CD14-positive monocyte (primary cell): ENCODE measurements at regions not wholly inside any gene's neighbourhood (a gene's known extent, or its start where the extent isn't known, plus 50 kb on each side); places are given as distances from the start of the nearest gene placed in this dataset.

Experiments used
- DNase-seq, 3 donors: peaks; one replicate each; pipeline ENCODE4 v3.0.0-alpha.2; 2011 to 2022
- H2AFZ ChIP-seq: 2 replicates; pipeline ENCODE4 v1.6.0; 2012; ENCODE audit warnings: mild to moderate bottlenecking, low read depth, low read length, inconsistent platforms; ENCODE audit not compliant: insufficient read depth, poor library complexity, severe bottlenecking
- H3K27ac ChIP-seq, 2 donors: 1 replicate in 1 of 2; 2 replicates in 1 of 2; pipeline ENCODE4 v1.5.1; 2012 to 2013; ENCODE audit warnings: low read length in 2 of 2, control low read depth in 1 of 2, inconsistent platforms in 1 of 2, low read depth in 1 of 2, mild to moderate bottlenecking in 1 of 2
- H3K27me3 ChIP-seq, 2 donors: one replicate each; pipeline versions ENCODE4 v1.6.0 to v1.6.1; 2011 to 2013; ENCODE audit warnings: low read length in 2 of 2; ENCODE audit not compliant: control insufficient read depth in 2 of 2, insufficient read depth in 2 of 2
- H3K36me3 ChIP-seq, 2 donors: replicated peaks in 1 of 2; 1 replicate in 1 of 2; 2 replicates in 1 of 2; pipeline versions ENCODE4 v1.5.1 to v1.6.1; 2012 to 2013; ENCODE audit warnings: low read length in 2 of 2, control low read depth in 1 of 2, inconsistent platforms in 1 of 2, mild to moderate bottlenecking in 1 of 2; ENCODE audit not compliant: insufficient read depth in 2 of 2, control insufficient read depth in 1 of 2
- H3K4me1 ChIP-seq, 2 donors: 1 replicate in 1 of 2; 2 replicates in 1 of 2; pipeline versions ENCODE4 v1.5.1 to v1.6.1; 2012 to 2013; ENCODE audit warnings: low read length in 2 of 2, control low read depth in 1 of 2, inconsistent platforms in 1 of 2, mild to moderate bottlenecking in 1 of 2, moderate library complexity in 1 of 2; ENCODE audit not compliant: insufficient read depth in 2 of 2, control insufficient read depth in 1 of 2
- H3K4me2 ChIP-seq: replicated peaks from 2 replicates; pipeline ENCODE3; 2012; ENCODE audit warnings: low read length, moderate library complexity, mild to moderate bottlenecking; ENCODE audit not compliant: poor library complexity, severe bottlenecking; ENCODE audit errors: extremely low read depth
- H3K4me3 ChIP-seq, 3 experiments: fragments of 200-600 bp in 1 of 3; sonication (generic) in 1 of 3; replicated peaks in 1 of 3; 1 replicate in 2 of 3; 2 replicates in 1 of 3; pipeline ENCODE4 v1.5.1; 2011 to 2013; ENCODE audit warnings: low read length in 3 of 3, mild to moderate bottlenecking in 3 of 3, control low read depth in 2 of 3, low read depth in 2 of 3, inconsistent platforms in 1 of 3, moderate library complexity in 1 of 3
- H3K79me2 ChIP-seq: 2 replicates; pipeline ENCODE4 v1.6.0; 2012; ENCODE audit warnings: mild to moderate bottlenecking, control low read depth, inconsistent platforms, low read length, moderate library complexity; ENCODE audit not compliant: insufficient read depth
- H3K9ac ChIP-seq: 2 replicates; pipeline ENCODE4 v1.6.0; 2017; ENCODE audit warnings: low read length, mild to moderate bottlenecking; ENCODE audit not compliant: insufficient read depth, poor library complexity, severe bottlenecking
- H3K9me3 ChIP-seq, 2 donors: replicated peaks in 1 of 2; 1 replicate in 1 of 2; 2 replicates in 1 of 2; pipeline versions ENCODE4 v1.5.1 to v1.6.1; 2012 to 2013; ENCODE audit warnings: low read length in 2 of 2, control low read depth in 1 of 2; ENCODE audit not compliant: control insufficient read depth in 1 of 2, insufficient read depth in 1 of 2
- H4K20me1 ChIP-seq: 2 replicates; pipeline ENCODE4 v1.6.0; 2012; ENCODE audit warnings: mild to moderate bottlenecking, low read length, control low read depth, moderate library complexity; ENCODE audit not compliant: insufficient read depth
- H3K27ac Mint-ChIP-seq, 7 donors: one replicate each; pipeline ENCODE4 v1.8.0; 2020; ENCODE audit warnings: mild to moderate bottlenecking in 7 of 7, mixed read lengths in 7 of 7, moderate library complexity in 6 of 7, inconsistent platforms in 2 of 7
- H3K27me3 Mint-ChIP-seq, 3 donors: one replicate each; pipeline ENCODE4 v1.8.0; 2021 to 2022; ENCODE audit warnings: low read depth in 3 of 3, mild to moderate bottlenecking in 3 of 3, mixed read lengths in 3 of 3, moderate library complexity in 3 of 3, inconsistent platforms in 1 of 3
- H3K36me3 Mint-ChIP-seq, 2 donors: one replicate each; pipeline ENCODE4 v1.8.0; 2020; ENCODE audit warnings: mixed read lengths in 2 of 2, inconsistent platforms in 1 of 2, mild to moderate bottlenecking in 1 of 2
- H3K4me1 Mint-ChIP-seq: one replicate; pipeline ENCODE4 v1.8.0; 2020; ENCODE audit warnings: mild to moderate bottlenecking, mixed read lengths
- H3K4me3 Mint-ChIP-seq, 2 donors: one replicate each; pipeline ENCODE4 v1.8.0; 2020; ENCODE audit warnings: mild to moderate bottlenecking in 2 of 2, mixed read lengths in 2 of 2, moderate library complexity in 1 of 2
- H3K9me3 Mint-ChIP-seq, 7 donors: one replicate each; pipeline ENCODE4 v1.8.0; 2020 to 2022; ENCODE audit warnings: mixed read lengths in 7 of 7, mild to moderate bottlenecking in 6 of 7, moderate library complexity in 6 of 7, inconsistent platforms in 2 of 7
- WGBS: methylation state at CpG from one replicate; pipeline ENCODE4 v1.1.5; 2013; ENCODE audit warnings: missing lambda C conversion rate; ENCODE audit not compliant: insufficient coverage; 5-methylcytosine and 5-hydroxymethylcytosine counted together
- intact Hi-C, 2 donors: fragments of 100-400 bp; cut with micrococcal nuclease; formaldehyde crosslinking; loops; one replicate each; pipeline versions ENCODE4 v1.15.0 to v1.15.1; 2023
- TF ChIP-seq, protein P1 (sequence below): fragments of 200-600 bp; IDR thresholded peaks from one replicate; pipeline ENCODE4 v1.8.0; 2022; ENCODE audit warnings: antibody characterized with exemption, mild to moderate bottlenecking

DNA sequence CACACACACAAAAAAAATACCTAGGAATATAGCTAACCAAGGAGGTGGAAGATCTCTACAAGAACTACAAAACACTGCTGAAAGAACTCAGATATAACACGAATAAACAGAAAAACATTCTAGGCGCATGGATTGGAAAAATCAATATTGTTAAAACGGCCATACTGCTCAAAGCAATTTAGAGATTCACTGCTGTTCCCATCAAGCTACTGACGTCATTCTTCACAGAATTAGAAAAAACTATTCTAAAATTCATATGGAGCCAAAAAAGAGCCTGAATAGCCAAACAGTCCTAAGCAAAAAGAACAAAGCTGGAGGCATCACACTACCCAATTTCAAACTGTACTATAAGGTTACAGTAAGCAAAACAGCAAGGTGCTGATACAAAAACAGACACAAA lies 390.2 kb downstream of the IDS start:
- Histone ChIP-seq H2AFZ (no peak overlapping the region), H3K4me2 (no peak overlapping the region), H3K27ac (no peak overlapping the region), H3K27me3 (no peaks in the 10 kb centered on the region), H3K4me3 (no peak overlapping the region), H3K79me2 (no peaks in the 10 kb centered on the region), H3K9ac (no peak overlapping the region), H3K9me3 (peaks cover 0 to 3% of the 10 kb centered on the region in 2 donors), H4K20me1 (no peaks in the 10 kb centered on the region), H3K4me1 (no peaks in the 10 kb centered on the region), H3K36me3 (no peaks in the 10 kb centered on the region)
- WGBS: no CpG with 5 or more reads among the region's 4 CpGs
- Mint-ChIP-seq H3K4me1 (no peaks in the 10 kb centered on the region), H3K4me3 (no peak overlapping the region), H3K27me3 (peaks cover 0 to 1% (median 0%) of the 10 kb centered on the region in 3 donors), H3K36me3 (no peaks in the 10 kb centered on the region), H3K9me3 (peaks cover 3 to 22% (median 7%) of the 10 kb centered on the region in 7 donors), H3K27ac (no peak overlapping the region)
- no peak for DNase-seq
- intact Hi-C loops: no loop called here
- TF ChIP-seq, protein P1, sequence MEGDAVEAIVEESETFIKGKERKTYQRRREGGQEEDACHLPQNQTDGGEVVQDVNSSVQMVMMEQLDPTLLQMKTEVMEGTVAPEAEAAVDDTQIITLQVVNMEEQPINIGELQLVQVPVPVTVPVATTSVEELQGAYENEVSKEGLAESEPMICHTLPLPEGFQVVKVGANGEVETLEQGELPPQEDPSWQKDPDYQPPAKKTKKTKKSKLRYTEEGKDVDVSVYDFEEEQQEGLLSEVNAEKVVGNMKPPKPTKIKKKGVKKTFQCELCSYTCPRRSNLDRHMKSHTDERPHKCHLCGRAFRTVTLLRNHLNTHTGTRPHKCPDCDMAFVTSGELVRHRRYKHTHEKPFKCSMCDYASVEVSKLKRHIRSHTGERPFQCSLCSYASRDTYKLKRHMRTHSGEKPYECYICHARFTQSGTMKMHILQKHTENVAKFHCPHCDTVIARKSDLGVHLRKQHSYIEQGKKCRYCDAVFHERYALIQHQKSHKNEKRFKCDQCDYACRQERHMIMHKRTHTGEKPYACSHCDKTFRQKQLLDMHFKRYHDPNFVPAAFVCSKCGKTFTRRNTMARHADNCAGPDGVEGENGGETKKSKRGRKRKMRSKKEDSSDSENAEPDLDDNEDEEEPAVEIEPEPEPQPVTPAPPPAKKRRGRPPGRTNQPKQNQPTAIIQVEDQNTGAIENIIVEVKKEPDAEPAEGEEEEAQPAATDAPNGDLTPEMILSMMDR: no peak

DNA sequence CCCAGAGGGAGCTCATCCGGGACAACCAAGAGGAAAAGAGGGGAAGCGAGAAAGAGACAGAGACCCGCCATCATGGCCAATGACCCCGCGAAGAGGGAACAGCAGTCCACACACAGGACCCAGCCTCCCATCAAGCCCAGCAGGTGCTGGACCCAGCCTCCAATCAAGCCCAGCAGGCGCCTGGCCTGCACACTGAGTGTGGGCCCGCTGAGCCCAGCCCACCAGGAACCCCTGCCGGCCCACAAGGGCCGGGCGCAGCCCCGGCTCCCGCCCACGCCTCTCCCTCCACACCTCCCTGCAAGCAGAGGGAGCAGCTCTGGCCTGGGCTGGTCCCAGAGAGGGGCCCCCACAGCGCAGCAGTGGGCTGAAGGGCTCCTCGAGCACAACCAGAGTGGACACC lies 391.1 kb downstream of the IDS start:
- H3K36me3 ChIP-seq: no peaks in the 10 kb centered on the region
- Mint-ChIP-seq H3K27ac (no peak overlapping the region), H3K36me3 (no peaks in the 10 kb centered on the region), H3K4me3 (no peak overlapping the region), H3K4me1 (no peaks in the 10 kb centered on the region), H3K9me3 (peaks cover 6 to 27% (median 11%) of the 10 kb centered on the region in 7 donors), H3K27me3 (peaks cover 0 to 1% (median 0%) of the 10 kb centered on the region in 3 donors)
- no peaks in the 10 kb centered on the region for H3K27me3 ChIP-seq
- no peaks in the 10 kb centered on the region for H3K4me1 ChIP-seq
- no peak overlapping the region for H2AFZ ChIP-seq
- no peak overlapping the region for H3K27ac ChIP-seq
- H4K20me1 ChIP-seq: no peaks in the 10 kb centered on the region
- peaks cover 0 to 3% of the 10 kb centered on the region in 2 donors for H3K9me3 ChIP-seq
- H3K4me2 ChIP-seq: no peak overlapping the region
- intact Hi-C loops: no loop called here
- no peak overlapping the region for H3K9ac ChIP-seq
- 100% methylated on average over 1 of the region's 15 CpGs for WGBS
- TF ChIP-seq, protein P1: no peak
- no peak overlapping the region for H3K4me3 ChIP-seq
- H3K79me2 ChIP-seq: no peaks in the 10 kb centered on the region
- no peak for DNase-seq
